GM20000 (cell line): ENCODE measurements at regions not wholly inside any gene's neighbourhood (a gene's known extent, or its start where the extent isn't known, plus 50 kb on each side); places are given as distances from the start of the nearest gene placed in this dataset.

ENCODE experiments used
- DNase-seq: peaks from one replicate; pipeline ENCODE4 v3.0.0; 2012; ENCODE audit warnings: low spot score
- CTCF ChIP-seq: IDR thresholded peaks from 2 replicates; pipeline ENCODE4 v1.5.1; 2012; ENCODE audit warnings: mild to moderate bottlenecking, control low read depth; ENCODE audit errors: extremely low read depth, missing control alignments

GRCh38 chr2:128438586-128438985 is 119.9 kb upstream of the HS6ST1 start:
- DNase-seq, result no peak
- no peak for TF ChIP-seq CTCF

GRCh38 chr2:128439031-128439790 is 120.5 kb upstream of the HS6ST1 start:
- no peak for DNase-seq
- no peak for TF ChIP-seq CTCF

- no peak for DNase-seq
- no peak for TF ChIP-seq CTCF
Observed at GRCh38 chr2:128439791-128440665, 121.4 kb upstream of the HS6ST1 start.

- no peak for DNase-seq
- TF ChIP-seq CTCF, result no peak
Observed at GRCh38 chr2:128440666-128441340, 122.1 kb upstream of the HS6ST1 start.

- no peak for TF ChIP-seq CTCF
- no peak for DNase-seq
Observed at GRCh38 chr2:128441341-128442052, 122.8 kb upstream of the HS6ST1 start.

GRCh38 chr2:128442053-128442751 is 123.5 kb upstream of the HS6ST1 start:
- DNase-seq, result no peak
- no peak for TF ChIP-seq CTCF
